Esophagus muscularis mucosa (tissue), 3 donors: ENCODE measurements at regions not wholly inside any gene's neighbourhood (a gene's known extent, or its start where the extent isn't known, plus 50 kb on each side); places are given as distances from the start of the nearest gene placed in this dataset.

Experiments
- CTCF ChIP-seq, 3 experiments: fragments of 200-600 bp in 2 of 3; fragments of 450-650 bp in 1 of 3; sonication (generic) in 2 of 3; IDR thresholded peaks; one replicate each; pipeline ENCODE4 v1.5.1; 2017 to 2019; ENCODE audit warnings: antibody characterized with exemption in 3 of 3, mild to moderate bottlenecking in 2 of 3, moderate library complexity in 1 of 3
- POLR2A ChIP-seq: fragments of 450-650 bp; IDR thresholded peaks from one replicate; pipeline ENCODE4 v1.6.1; 2017; ENCODE audit warnings: antibody characterized with exemption, moderate library complexity, mild to moderate bottlenecking, low read depth

- TF ChIP-seq POLR2A = no peak
- no peak for TF ChIP-seq CTCF (IDR thresholded peaks at IDR 0.05)
Measured at GRCh38 chr2:136319651-136320050, 201.7 kb upstream of the CXCR4 start.
